SW480 (cell line): ENCODE measurements at regions not wholly inside any gene's neighbourhood (a gene's known extent, or its start where the extent isn't known, plus 50 kb on each side); places are given as distances from the start of the nearest gene placed in this dataset.

Experiments
- DNase-seq: peaks from one replicate; pipeline ENCODE4 v3.0.0-alpha.2; 2016; ENCODE audit warnings: low spot score

GRCh38 chr1:232248276-232248820 lies 381.6 kb downstream of the SIPA1L2 start:
- DNase-seq: no peak

GRCh38 chr1:232247669-232248068 lies 382.3 kb downstream of the SIPA1L2 start:
- no peak for DNase-seq

GRCh38 chr1:232244426-232244825 lies 385.5 kb downstream of the SIPA1L2 start:
- no peak for DNase-seq

- DNase-seq: no peak
These were observed 389.9 kb downstream of the SIPA1L2 start for GRCh38 chr1:232239998-232240397.

GRCh38 chr1:232239522-232239921 lies 390.4 kb downstream of the SIPA1L2 start:
- DNase-seq: no peak

- no peak for DNase-seq
These were observed 391.9 kb downstream of the SIPA1L2 start for GRCh38 chr1:232238009-232238408.

GRCh38 chr1:232227306-232227705 lies 402.6 kb downstream of the SIPA1L2 start:
- DNase-seq: no peak

GRCh38 chr1:232226197-232226712 lies 403.7 kb downstream of the SIPA1L2 start:
- DNase-seq: peak; percentile 21

GRCh38 chr1:232225336-232226131 lies 404.4 kb downstream of the SIPA1L2 start:
- DNase-seq: no peak

GRCh38 chr1:232223887-232224286 lies 406.0 kb downstream of the SIPA1L2 start:
- no peak for DNase-seq

- DNase-seq: peak; percentile 74
These were observed 406.7 kb downstream of the SIPA1L2 start for GRCh38 chr1:232223183-232223708.

GRCh38 chr1:232222614-232223013 lies 407.3 kb downstream of the SIPA1L2 start:
- DNase-seq: no peak

GRCh38 chr1:232221802-232222499 lies 408.0 kb downstream of the SIPA1L2 start:
- DNase-seq: peak; percentile 41

- no peak for DNase-seq
These were observed 410.7 kb downstream of the SIPA1L2 start for GRCh38 chr1:232218955-232219865.

GRCh38 chr1:232213928-232214327 lies 416.0 kb downstream of the SIPA1L2 start:
- no peak for DNase-seq

- DNase-seq: no peak
These were observed 417.7 kb downstream of the SIPA1L2 start for GRCh38 chr1:232212253-232212652.

- no peak for DNase-seq
These were observed 418.8 kb downstream of the SIPA1L2 start for GRCh38 chr1:232211149-232211548.

- DNase-seq: no peak
These were observed 420.6 kb downstream of the SIPA1L2 start for GRCh38 chr1:232209357-232209756.

- DNase-seq: no peak
These were observed 422.7 kb downstream of the SIPA1L2 start for GRCh38 chr1:232207073-232207866.

GRCh38 chr1:232204269-232204668 lies 425.7 kb downstream of the SIPA1L2 start:
- no peak for DNase-seq

- DNase-seq: no peak
These were observed 428.9 kb downstream of the SIPA1L2 start for GRCh38 chr1:232201024-232201423.
